Calu3 (cell line): ENCODE measurements at regions not wholly inside any gene's neighbourhood (a gene's known extent, or its start where the extent isn't known, plus 50 kb on each side); places are given as distances from the start of the nearest gene placed in this dataset.

Source experiments
- BruUV-seq: library from RNA; stranded (reverse); fragments of 400-500 nt; replicated peaks from 2 replicates; lab custom pipeline; 2021; lab: Mats Ljungman, UMichigan
- CTCF ChIA-PET: fragments of 300-600 bp; sonication (Branson Sonifier 250); formaldehyde crosslinking; loops from one replicate; lab custom pipeline; 2022; ENCODE audit warnings: antibody characterized with exemption; lab: Charles Lee
- DNase-seq: peaks from one replicate; pipeline ENCODE4 v3.0.0; 2022
- H3K27ac Mint-ChIP-seq: one replicate; pipeline ENCODE4 v1.8.0; 2022; ENCODE audit warnings: mixed read lengths; ENCODE audit not compliant: unreplicated experiment
- H3K27me3 Mint-ChIP-seq: one replicate; pipeline ENCODE4 v1.8.0; 2022; ENCODE audit warnings: mixed read lengths; ENCODE audit not compliant: unreplicated experiment
- H3K36me3 Mint-ChIP-seq: one replicate; pipeline ENCODE4 v1.8.0; 2022; ENCODE audit warnings: mild to moderate bottlenecking, moderate library complexity, mixed read lengths; ENCODE audit not compliant: insufficient read depth, unreplicated experiment
- H3K4me1 Mint-ChIP-seq: one replicate; pipeline ENCODE4 v1.8.0; 2022; ENCODE audit warnings: mild to moderate bottlenecking, low read depth, mixed read lengths; ENCODE audit not compliant: unreplicated experiment
- H3K4me3 Mint-ChIP-seq: one replicate; pipeline ENCODE4 v1.8.0; 2022; ENCODE audit warnings: mild to moderate bottlenecking, low read depth, moderate library complexity, mixed read lengths; ENCODE audit not compliant: unreplicated experiment
- H3K9me3 Mint-ChIP-seq: one replicate; pipeline ENCODE4 v1.8.0; 2022; ENCODE audit warnings: low read depth, mixed read lengths; ENCODE audit not compliant: unreplicated experiment
- intact Hi-C: fragments of 100-400 bp; cut with micrococcal nuclease; formaldehyde crosslinking; loops from one replicate; pipeline ENCODE4 v1.10.0; 2022; ENCODE audit not compliant: unreplicated experiment
- TF ChIP-seq, protein P1 (sequence below): fragments of 200-600 bp; IDR thresholded peaks from one replicate; pipeline ENCODE4 v1.8.0; 2022; ENCODE audit warnings: antibody characterized with exemption; ENCODE audit not compliant: unreplicated experiment

DNA sequence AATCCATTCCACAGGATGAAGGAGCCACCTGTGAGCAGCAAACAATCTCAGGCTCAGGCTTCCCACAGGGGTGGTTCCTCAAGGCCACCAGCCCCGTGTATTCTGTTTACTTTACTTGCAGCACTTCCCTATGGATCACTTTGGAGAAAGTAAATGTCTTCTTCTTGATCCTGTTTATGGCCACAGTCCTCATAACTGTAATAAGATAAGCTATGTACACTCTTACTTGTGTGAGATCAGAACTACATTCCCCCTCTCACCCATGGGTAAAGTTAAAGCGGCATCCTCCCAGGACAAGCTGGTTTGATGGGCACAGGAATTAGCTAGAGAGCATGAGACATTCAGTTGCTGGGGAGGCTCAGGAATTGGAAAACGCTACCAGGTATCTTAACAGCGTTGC lies 86.1 kb downstream of the TMEM215 start:
- intact Hi-C loops, result no loop called here
- Mint-ChIP-seq H3K4me1 (no peaks in the 10 kb centered on the region), H3K4me3 (no peak overlapping the region), H3K9me3 (no peaks in the 10 kb centered on the region), H3K36me3 (no peaks in the 10 kb centered on the region), H3K27ac (no peak overlapping the region), H3K27me3 (peaks cover 49% of the 10 kb centered on the region)
- BruUV-seq, result no TSS peak
- CTCF ChIA-PET, result no interaction called here
- no peak for DNase-seq
- TF ChIP-seq, protein P1, sequence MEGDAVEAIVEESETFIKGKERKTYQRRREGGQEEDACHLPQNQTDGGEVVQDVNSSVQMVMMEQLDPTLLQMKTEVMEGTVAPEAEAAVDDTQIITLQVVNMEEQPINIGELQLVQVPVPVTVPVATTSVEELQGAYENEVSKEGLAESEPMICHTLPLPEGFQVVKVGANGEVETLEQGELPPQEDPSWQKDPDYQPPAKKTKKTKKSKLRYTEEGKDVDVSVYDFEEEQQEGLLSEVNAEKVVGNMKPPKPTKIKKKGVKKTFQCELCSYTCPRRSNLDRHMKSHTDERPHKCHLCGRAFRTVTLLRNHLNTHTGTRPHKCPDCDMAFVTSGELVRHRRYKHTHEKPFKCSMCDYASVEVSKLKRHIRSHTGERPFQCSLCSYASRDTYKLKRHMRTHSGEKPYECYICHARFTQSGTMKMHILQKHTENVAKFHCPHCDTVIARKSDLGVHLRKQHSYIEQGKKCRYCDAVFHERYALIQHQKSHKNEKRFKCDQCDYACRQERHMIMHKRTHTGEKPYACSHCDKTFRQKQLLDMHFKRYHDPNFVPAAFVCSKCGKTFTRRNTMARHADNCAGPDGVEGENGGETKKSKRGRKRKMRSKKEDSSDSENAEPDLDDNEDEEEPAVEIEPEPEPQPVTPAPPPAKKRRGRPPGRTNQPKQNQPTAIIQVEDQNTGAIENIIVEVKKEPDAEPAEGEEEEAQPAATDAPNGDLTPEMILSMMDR, result no peak

DNA sequence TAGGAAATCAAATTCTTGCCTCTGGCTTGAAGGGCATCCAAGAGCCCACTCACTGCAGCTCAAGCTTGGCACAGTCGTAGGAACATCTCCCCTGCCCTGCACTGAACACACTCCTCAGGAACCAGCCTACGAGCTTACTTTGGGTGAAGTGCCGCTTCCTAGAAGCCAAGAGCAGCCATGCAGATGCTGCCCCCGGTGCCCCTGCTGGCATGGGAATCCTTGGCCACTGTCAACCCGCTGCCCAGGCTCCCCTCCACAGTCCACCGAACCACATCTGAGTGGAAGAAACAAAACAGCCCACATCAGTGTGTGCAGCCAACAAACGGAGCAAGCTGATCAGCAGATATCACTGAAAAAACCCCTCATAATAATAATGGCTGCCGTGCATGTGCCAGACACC lies 89.8 kb downstream of the TMEM215 start:
- Mint-ChIP-seq H3K4me3 (no peak overlapping the region), H3K9me3 (no peaks in the 10 kb centered on the region), H3K4me1 (no peaks in the 10 kb centered on the region), H3K36me3 (no peaks in the 10 kb centered on the region), H3K27ac (no peak overlapping the region), H3K27me3 (peaks cover 32% of the 10 kb centered on the region)
- CTCF ChIA-PET, result no interaction called here
- intact Hi-C loops, result no loop called here
- no TSS peak for BruUV-seq
- TF ChIP-seq, protein P1, result no peak
- no peak for DNase-seq

DNA sequence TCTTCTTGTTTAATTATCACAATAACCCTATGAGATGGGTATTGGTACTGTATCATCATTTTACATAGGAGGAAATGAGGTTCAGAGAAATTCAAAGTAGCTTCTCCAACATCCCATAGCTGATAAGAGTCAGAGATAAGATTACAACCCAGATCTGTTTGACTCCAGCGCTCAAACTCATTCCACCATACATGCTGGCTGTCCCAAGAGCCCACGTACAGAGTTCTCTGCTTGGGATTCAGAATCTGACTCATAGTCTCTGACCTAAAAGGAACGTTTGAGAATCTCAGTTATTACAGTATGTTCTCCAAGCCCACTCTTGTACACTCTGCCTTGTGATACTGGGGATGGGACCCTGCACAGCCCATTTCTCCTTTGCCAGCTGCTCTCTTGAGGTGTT lies 90.2 kb downstream of the TMEM215 start:
- H3K27me3 Mint-ChIP-seq, result peaks cover 32% of the 10 kb centered on the region
- no TSS peak for BruUV-seq
- no peaks in the 10 kb centered on the region for H3K4me1 Mint-ChIP-seq
- H3K27ac Mint-ChIP-seq, result no peak overlapping the region
- TF ChIP-seq, protein P1, result no peak
- intact Hi-C loops, result no loop called here
- no peaks in the 10 kb centered on the region for H3K9me3 Mint-ChIP-seq
- CTCF ChIA-PET, result no interaction called here
- DNase-seq, result no peak
- no peak overlapping the region for H3K4me3 Mint-ChIP-seq
- H3K36me3 Mint-ChIP-seq, result no peaks in the 10 kb centered on the region

DNA sequence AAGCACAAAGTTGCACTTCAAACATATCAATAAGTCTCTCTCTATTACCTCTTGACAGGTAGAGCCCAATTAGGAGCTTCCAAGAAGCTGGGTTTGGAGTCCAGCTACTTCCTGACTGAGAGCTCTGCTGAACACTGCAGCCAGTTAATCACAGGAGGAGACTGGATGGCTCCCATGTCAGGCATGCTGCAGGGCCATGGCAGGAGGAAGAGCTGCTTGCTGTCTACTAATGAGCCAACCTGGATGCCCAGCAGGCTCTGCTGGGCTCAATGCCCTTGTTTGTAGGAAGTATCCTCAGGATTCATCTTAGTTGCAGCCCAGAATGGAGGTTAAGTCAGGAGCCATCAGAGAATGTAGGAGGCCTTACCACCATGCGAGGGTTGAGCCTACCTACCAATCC lies 91.9 kb downstream of the TMEM215 start:
- no peak overlapping the region for H3K27ac Mint-ChIP-seq
- BruUV-seq, result no TSS peak
- DNase-seq, result no peak
- intact Hi-C loops, result no loop called here
- peaks cover 22% of the 10 kb centered on the region for H3K27me3 Mint-ChIP-seq
- no peak overlapping the region for H3K4me3 Mint-ChIP-seq
- CTCF ChIA-PET, result no interaction called here
- TF ChIP-seq, protein P1, result no peak
- no peaks in the 10 kb centered on the region for H3K9me3 Mint-ChIP-seq
- no peaks in the 10 kb centered on the region for H3K36me3 Mint-ChIP-seq
- no peaks in the 10 kb centered on the region for H3K4me1 Mint-ChIP-seq

DNA sequence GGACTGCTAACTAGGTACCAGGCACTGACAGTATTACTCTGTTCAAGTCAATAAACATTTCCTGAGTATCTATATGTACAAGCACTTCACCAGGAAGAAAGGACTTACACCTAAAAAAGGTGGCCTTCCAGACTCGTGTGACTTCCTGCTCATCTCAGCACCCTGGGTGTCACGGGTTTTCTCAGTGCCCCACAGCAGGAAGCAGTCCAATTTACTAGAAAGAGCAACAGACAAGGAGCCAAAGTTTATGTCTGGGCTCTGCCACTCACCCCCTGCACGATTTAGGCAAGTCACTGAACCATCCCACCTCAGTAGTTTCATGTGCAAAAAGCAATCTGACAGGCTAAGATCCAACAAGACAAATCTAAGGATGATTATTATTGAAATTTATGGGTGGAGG lies 92.4 kb downstream of the TMEM215 start:
- no TSS peak for BruUV-seq
- H3K9me3 Mint-ChIP-seq, result no peaks in the 10 kb centered on the region
- TF ChIP-seq, protein P1, result no peak
- no peak for DNase-seq
- H3K36me3 Mint-ChIP-seq, result no peaks in the 10 kb centered on the region
- H3K27ac Mint-ChIP-seq, result no peak overlapping the region
- H3K4me1 Mint-ChIP-seq, result no peaks in the 10 kb centered on the region
- H3K4me3 Mint-ChIP-seq, result no peak overlapping the region
- H3K27me3 Mint-ChIP-seq, result peaks cover 19% of the 10 kb centered on the region
- intact Hi-C loops, result no loop called here
- CTCF ChIA-PET, result no interaction called here
